Activated CD8-positive, alpha-beta T cell treated with anti-CD3 and anti-CD28 coated beads, Interleukin-2, amount 10 ng/mL, durations not matched to agents 7 days and 5 days (primary cell): ENCODE measurements at regions not wholly inside any gene's neighbourhood (a gene's known extent, or its start where the extent isn't known, plus 50 kb on each side); places are given as distances from the start of the nearest gene placed in this dataset.

Source experiments
- ATAC-seq: fragments of 150-1000 bp; cut with Tn5 transposase; one replicate; pipeline ENCODE4 v1.10.0; 2021; ENCODE audit warnings: moderate library complexity
- CTCF ChIA-PET: fragments of 350-600 bp; sonication (Branson Sonifier 250); formaldehyde crosslinking; loops from one replicate; lab custom pipeline; 2021; ENCODE audit warnings: antibody characterized with exemption; lab: Charles Lee
- POLR2A ChIA-PET: fragments of 350-600 bp; sonication (Branson Sonifier 250); formaldehyde crosslinking; loops from one replicate; lab custom pipeline; 2021; ENCODE audit warnings: antibody characterized with exemption; lab: Charles Lee
- DNase-seq: peaks from one replicate; pipeline ENCODE4 v3.0.0-alpha.2; 2020
- H3K27ac Mint-ChIP-seq: one replicate; pipeline ENCODE4 v1.8.0; 2021; ENCODE audit warnings: mild to moderate bottlenecking, mixed read lengths
- H3K27me3 Mint-ChIP-seq: one replicate; pipeline ENCODE4 v1.8.0; 2021; ENCODE audit warnings: low read depth, mixed read lengths
- H3K36me3 Mint-ChIP-seq: one replicate; pipeline ENCODE4 v1.8.0; 2021; ENCODE audit warnings: low read depth, mixed read lengths
- H3K4me1 Mint-ChIP-seq: one replicate; pipeline ENCODE4 v1.8.0; 2021; ENCODE audit warnings: low read depth, mixed read lengths
- H3K4me3 Mint-ChIP-seq: one replicate; pipeline ENCODE4 v1.8.0; 2021; ENCODE audit warnings: mild to moderate bottlenecking, mixed read lengths
- H3K9me3 Mint-ChIP-seq: one replicate; pipeline ENCODE4 v1.8.0; 2022; ENCODE audit warnings: mixed read lengths; ENCODE audit not compliant: insufficient read depth

DNA sequence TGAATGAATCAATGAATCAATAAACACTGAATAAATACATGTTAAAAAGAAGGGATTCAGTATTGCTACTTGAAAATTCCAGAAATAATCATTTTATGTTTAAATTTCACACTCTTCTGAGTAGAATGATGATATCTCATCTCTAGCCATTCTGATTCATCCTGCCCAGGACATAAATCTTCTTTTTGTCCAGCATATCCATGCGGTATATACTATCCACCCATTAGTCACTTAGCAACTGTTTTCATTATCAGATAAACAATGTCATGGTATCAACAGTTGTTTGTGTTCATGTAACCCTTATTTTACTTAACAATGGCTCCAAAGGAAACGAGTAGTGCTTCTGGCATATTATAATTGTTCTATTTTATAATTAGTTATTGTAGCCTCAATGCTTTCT lies 432.4 kb upstream of the SMC2 start:
- no peak for DNase-seq
- CTCF ChIA-PET: no interaction called here
- no peaks in the 10 kb centered on the region for H3K27me3 Mint-ChIP-seq
- peaks cover 6% of the 10 kb centered on the region for H3K9me3 Mint-ChIP-seq
- no peaks in the 10 kb centered on the region for H3K4me1 Mint-ChIP-seq
- POLR2A ChIA-PET: no interaction called here
- no peak overlapping the region for H3K4me3 Mint-ChIP-seq
- no peak overlapping the region for H3K27ac Mint-ChIP-seq
- ATAC-seq: no peak
- H3K36me3 Mint-ChIP-seq: no peaks in the 10 kb centered on the region

DNA sequence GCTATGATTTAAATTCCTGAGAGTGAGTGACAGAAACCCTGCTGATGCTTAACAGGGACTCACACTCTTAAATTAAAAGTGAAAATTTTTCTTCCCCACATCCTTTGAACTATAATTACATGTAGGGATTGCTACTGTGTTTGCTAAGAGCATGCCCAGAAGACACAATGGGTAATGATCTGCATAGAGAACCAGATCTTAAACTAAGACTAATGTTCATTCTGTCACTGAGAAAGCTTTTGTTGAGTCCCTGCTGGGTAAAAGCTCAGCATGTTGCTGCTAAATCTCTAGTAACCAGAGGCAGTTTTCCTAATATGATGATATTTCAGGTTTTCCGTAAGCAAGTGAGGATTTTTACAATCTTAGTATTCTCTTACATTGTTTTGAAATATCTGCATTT lies 424.8 kb upstream of the SMC2 start:
- ChIA-PET CTCF (no interaction called here), POLR2A (no interaction called here)
- no peaks in the 10 kb centered on the region for H3K27me3 Mint-ChIP-seq
- H3K4me1 Mint-ChIP-seq: no peaks in the 10 kb centered on the region
- ATAC-seq (no peak), DNase-seq (no peak)
- H3K36me3 Mint-ChIP-seq: no peaks in the 10 kb centered on the region
- H3K4me3 Mint-ChIP-seq: no peak overlapping the region
- H3K9me3 Mint-ChIP-seq: no peaks in the 10 kb centered on the region
- no peak overlapping the region for H3K27ac Mint-ChIP-seq

DNA sequence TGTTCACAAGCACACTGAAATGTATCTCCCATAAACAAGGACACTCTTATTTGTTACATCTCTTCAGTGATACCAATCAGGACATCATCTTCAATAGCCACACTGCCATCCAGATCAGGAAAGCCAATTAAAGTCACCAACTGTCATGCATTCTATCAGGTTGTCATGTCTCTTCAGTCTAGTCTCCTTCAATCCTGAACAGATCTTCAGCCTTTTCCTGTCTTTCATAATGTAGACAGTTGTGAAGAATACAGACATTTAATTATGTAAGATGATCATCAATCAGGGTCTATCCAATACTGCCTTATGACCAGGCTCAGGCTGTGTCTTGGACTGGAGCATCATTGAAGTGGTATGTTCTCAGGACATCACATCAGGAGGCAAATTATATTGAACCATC lies 419.8 kb upstream of the SMC2 start:
- H3K27me3 Mint-ChIP-seq: no peaks in the 10 kb centered on the region
- CTCF ChIA-PET: no interaction called here
- ATAC-seq: no peak
- no peak overlapping the region for H3K4me3 Mint-ChIP-seq
- POLR2A ChIA-PET: no interaction called here
- H3K27ac Mint-ChIP-seq: no peak overlapping the region
- DNase-seq: no peak
- no peaks in the 10 kb centered on the region for H3K9me3 Mint-ChIP-seq
- H3K4me1 Mint-ChIP-seq: no peaks in the 10 kb centered on the region
- H3K36me3 Mint-ChIP-seq: no peaks in the 10 kb centered on the region

DNA sequence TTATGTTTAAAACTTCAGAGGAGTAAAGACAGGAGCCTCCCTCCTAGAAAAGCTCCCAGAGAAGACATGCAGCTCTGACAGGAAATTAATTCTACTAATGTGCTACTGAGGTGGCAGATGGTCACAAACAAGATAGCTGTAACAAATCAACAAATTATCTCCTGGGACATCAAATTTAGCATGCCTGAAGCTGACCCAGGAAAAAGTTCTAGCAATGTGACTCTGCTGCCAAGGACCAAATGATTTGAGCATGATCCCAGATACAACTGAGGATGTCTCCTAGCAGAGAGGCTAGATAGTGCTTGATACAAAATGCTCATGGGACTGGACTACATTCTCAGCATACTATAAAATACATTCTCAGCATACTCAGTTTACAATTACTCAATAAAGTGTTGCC lies 413.5 kb upstream of the SMC2 start:
- no peaks in the 10 kb centered on the region for H3K9me3 Mint-ChIP-seq
- H3K36me3 Mint-ChIP-seq: no peaks in the 10 kb centered on the region
- DNase-seq: no peak
- no peaks in the 10 kb centered on the region for H3K27me3 Mint-ChIP-seq
- ATAC-seq: no peak
- H3K27ac Mint-ChIP-seq: no peak overlapping the region
- no peak overlapping the region for H3K4me3 Mint-ChIP-seq
- POLR2A ChIA-PET: no interaction called here
- CTCF ChIA-PET: no interaction called here
- no peaks in the 10 kb centered on the region for H3K4me1 Mint-ChIP-seq

DNA sequence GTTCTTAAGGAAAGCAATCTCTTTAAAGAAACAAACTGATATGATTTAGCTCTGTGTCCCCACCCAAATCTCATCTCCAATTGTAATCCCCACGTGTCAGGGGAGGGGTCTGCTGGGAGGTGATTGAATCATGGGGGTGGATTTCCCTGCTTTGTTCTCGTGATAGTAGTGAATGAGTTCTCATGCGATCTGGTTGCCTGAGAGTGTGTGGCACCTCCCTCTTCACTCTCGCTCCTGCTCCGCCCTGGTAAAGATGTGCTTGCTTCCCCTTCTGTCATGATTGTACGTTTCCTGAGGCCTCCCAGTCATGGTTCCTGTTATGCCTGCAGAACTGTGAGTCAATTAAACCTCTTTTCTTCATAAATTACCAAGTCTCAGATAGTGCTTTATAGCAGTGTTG lies 412.7 kb upstream of the SMC2 start:
- ChIA-PET POLR2A (no interaction called here), CTCF (no interaction called here)

DNA sequence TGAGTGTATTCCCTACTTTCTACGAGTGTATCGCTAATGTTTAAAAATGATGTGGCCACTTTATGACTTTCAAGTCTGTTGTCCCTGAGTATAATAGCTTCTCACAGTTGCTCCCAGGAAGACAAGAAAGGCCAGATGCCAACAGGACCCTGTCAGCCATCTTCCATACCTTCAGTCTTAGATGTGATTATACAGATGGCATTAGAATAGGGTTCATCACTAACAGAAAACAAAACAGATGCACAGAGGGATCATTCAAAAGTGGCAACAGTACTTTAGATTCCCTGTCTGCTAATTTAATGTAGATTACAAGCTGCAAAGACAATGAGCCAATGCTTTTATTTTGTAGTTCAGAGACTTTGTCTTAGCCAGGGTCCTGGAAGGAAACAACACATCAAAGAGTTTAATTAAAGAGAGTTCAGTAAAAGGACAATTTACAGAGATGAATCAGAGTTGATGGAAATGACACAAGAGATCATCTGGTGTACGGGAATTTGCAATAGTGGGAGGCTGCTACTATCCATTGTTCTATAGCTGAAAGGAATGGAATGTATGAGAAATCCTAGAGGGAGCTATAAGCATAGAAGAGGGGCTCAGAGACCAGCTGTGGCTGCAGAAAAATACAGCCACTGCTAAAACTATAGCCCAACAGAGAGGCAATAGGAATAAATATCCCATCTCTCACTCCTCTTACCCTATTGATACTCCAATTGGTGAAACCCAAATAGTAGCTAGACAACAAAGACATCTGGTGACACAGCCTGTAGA lies 393.7 kb upstream of the SMC2 start:
- Mint-ChIP-seq H3K9me3 (no peaks in the 10 kb centered on the region), H3K27me3 (no peaks in the 10 kb centered on the region), H3K4me3 (no peak overlapping the region), H3K4me1 (no peaks in the 10 kb centered on the region), H3K36me3 (no peaks in the 10 kb centered on the region), H3K27ac (no peak overlapping the region)
- DNase-seq (no peak), ATAC-seq (no peak)
- POLR2A ChIA-PET: no interaction called here
- CTCF ChIA-PET: no interaction called here

More for the DNA sequence above, 412.7 kb upstream of the SMC2 start:
- Mint-ChIP-seq H3K36me3 (no peaks in the 10 kb centered on the region), H3K9me3 (no peaks in the 10 kb centered on the region), H3K4me1 (no peaks in the 10 kb centered on the region), H3K4me3 (no peak overlapping the region), H3K27ac (no peak overlapping the region), H3K27me3 (no peaks in the 10 kb centered on the region)
- DNase-seq: no peak
- no peak for ATAC-seq

DNA sequence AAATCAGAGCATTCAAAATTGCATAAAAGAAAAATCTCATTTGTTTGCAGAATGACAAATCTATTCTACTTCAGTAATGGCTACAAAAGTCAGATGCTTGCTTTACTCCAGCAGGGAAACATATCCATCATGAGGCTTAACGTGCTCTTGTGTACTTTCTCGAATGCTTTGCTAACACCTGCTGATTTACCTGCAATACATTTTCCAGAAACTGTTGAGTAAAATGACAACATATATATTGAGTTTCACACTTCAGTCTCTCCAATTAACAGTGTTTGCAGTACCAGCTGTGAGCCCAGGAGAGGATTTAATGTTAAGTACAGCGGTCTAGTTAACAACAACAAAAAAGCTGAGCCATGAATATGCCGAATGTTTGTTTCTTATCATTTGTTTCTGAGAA lies 391.5 kb upstream of the SMC2 start:
- CTCF ChIA-PET: no interaction called here
- Mint-ChIP-seq H3K27ac (no peak overlapping the region), H3K36me3 (no peaks in the 10 kb centered on the region), H3K27me3 (no peaks in the 10 kb centered on the region), H3K4me3 (no peak overlapping the region), H3K9me3 (no peaks in the 10 kb centered on the region), H3K4me1 (no peaks in the 10 kb centered on the region)
- ATAC-seq: no peak
- no peak for DNase-seq
- POLR2A ChIA-PET: no interaction called here

DNA sequence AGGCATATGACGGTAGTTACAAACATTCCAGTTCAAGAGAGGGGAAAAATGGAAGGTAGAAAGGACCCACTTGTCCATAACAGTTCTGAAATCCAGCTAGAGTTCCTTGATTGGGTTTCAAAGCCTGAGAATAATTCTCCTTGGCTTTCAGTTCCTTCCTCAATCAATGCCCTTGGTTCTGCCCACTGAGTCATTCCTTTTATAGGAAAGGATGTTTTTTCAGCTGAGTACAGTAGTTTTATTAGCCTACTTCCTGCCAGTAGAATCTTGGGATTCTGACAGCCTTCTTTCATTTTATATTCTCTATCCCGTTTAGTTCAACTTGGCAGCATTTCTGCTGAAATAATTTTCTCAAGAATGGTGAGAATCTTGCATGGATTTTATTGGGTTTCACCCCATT lies 386.9 kb upstream of the SMC2 start:
- Mint-ChIP-seq H3K9me3 (no peaks in the 10 kb centered on the region), H3K4me3 (no peak overlapping the region), H3K4me1 (no peaks in the 10 kb centered on the region), H3K36me3 (no peaks in the 10 kb centered on the region), H3K27ac (no peak overlapping the region), H3K27me3 (no peaks in the 10 kb centered on the region)
- DNase-seq: no peak
- ChIA-PET POLR2A (no interaction called here), CTCF (no interaction called here)
- ATAC-seq: no peak

DNA sequence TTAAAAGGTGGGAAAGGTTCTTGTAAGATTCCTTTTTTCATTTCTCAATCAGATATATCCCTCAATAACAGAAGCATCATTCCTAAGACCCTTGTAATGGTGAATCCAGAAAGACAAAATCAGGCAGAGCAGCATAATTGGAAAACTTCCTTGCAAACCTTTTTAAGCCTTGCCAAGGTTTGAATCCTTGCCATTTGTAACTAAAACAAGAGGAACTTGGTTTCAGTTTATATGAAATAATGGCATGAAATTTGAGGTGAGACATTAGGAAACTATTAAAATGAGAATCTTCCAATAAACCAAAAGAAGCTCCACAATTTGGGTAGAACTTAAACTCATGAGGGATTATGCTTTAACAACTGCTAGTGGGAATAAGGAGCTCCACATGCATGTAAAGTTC lies 384.7 kb upstream of the SMC2 start:
- POLR2A ChIA-PET: no interaction called here
- no peaks in the 10 kb centered on the region for H3K4me1 Mint-ChIP-seq
- H3K4me3 Mint-ChIP-seq: no peak overlapping the region
- H3K27ac Mint-ChIP-seq: no peak overlapping the region
- DNase-seq (no peak), ATAC-seq (no peak)
- CTCF ChIA-PET: no interaction called here
- no peaks in the 10 kb centered on the region for H3K27me3 Mint-ChIP-seq
- H3K36me3 Mint-ChIP-seq: no peaks in the 10 kb centered on the region
- H3K9me3 Mint-ChIP-seq: no peaks in the 10 kb centered on the region

DNA sequence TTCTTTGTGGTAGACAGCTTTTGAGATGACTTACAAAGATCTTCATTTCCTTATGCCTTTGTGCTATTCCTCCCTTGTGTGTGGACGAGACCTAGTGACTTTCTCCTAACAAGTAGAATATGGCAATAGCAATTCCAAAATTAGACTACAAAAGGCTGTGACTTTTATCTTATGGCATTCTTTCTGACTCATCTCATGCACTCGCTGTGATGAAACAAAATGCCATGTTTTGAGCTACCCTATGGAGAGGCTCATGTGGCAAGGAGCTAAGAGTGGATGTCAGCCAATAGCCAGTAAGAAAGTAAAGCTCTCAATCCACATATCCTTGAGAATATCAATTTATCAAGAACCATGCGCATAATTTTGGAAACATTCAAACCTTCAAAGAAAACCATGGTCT lies 380.5 kb upstream of the SMC2 start:
- ChIA-PET CTCF (no interaction called here), POLR2A (no interaction called here)
- H3K27me3 Mint-ChIP-seq: no peaks in the 10 kb centered on the region
- DNase-seq: no peak
- no peaks in the 10 kb centered on the region for H3K9me3 Mint-ChIP-seq
- H3K4me1 Mint-ChIP-seq: no peaks in the 10 kb centered on the region
- H3K27ac Mint-ChIP-seq: no peak overlapping the region
- no peak for ATAC-seq
- no peaks in the 10 kb centered on the region for H3K36me3 Mint-ChIP-seq
- no peak overlapping the region for H3K4me3 Mint-ChIP-seq

DNA sequence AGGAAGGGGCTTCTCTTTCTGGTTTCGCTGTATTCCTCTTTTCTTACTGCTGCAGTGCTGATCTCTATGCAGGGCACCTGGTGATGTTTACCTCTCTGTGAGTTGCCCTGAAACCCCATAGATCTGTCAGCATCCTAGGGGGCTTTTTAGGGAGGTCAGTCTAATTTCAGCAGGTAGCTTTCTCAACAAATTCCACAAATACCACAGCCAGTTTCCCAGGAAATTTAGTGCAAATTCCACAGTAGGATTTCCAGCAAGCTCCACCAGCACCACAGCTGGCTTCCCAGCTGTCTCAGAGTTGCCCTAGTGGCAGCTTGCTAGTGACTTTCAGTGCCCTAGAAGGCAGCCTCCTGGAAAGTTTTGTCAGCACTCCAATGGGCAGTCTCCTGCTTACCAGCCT lies 379.1 kb upstream of the SMC2 start:
- Mint-ChIP-seq H3K9me3 (no peaks in the 10 kb centered on the region), H3K4me1 (no peaks in the 10 kb centered on the region), H3K27me3 (no peaks in the 10 kb centered on the region), H3K36me3 (no peaks in the 10 kb centered on the region), H3K27ac (no peak overlapping the region), H3K4me3 (no peak overlapping the region)
- POLR2A ChIA-PET: no interaction called here
- ATAC-seq (no peak), DNase-seq (no peak)
- CTCF ChIA-PET: no interaction called here

DNA sequence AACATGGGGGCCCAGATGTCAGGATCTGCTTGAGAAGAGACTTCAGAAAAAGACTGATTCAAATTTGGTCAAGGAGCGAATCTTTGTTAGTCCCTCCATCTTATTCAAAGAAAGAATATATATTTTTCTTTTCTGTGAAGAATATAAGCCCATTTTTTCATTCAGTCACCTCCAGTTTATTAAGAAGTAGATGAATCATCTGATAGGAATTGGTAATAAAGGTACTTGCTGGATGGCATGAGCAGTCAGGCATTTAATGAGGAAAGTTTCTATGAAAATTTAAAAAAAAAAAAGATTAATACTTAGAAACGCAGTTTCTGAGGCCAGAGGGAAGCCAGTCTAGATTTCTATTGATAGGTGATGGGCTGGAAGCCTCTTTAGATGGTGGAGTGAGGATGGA lies 373.1 kb upstream of the SMC2 start:
- ChIA-PET POLR2A (no interaction called here), CTCF (no interaction called here)
- no peak for ATAC-seq
- no peaks in the 10 kb centered on the region for H3K27me3 Mint-ChIP-seq
- no peaks in the 10 kb centered on the region for H3K36me3 Mint-ChIP-seq
- no peak overlapping the region for H3K4me3 Mint-ChIP-seq
- no peaks in the 10 kb centered on the region for H3K4me1 Mint-ChIP-seq
- H3K27ac Mint-ChIP-seq: no peak overlapping the region
- no peaks in the 10 kb centered on the region for H3K9me3 Mint-ChIP-seq
- DNase-seq: no peak

DNA sequence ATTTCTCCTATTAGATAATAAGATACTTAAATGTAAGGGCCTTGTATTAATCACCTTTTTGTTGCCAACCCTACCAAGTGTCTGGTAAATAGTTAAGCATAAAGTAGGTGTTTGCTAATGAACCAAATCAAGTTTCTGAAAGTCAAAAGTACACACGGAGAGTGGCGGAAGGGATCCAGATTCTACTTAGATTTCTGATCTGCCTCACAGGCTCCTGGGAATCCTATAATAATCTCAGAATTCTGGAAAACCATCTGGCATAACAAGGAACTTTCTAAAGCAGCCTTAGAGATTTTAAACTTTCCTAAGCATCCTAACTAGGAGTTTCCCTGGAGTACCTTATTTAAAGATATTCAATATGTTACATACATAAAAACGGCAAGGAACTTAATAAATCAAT lies 363.2 kb upstream of the SMC2 start:
- CTCF ChIA-PET: no interaction called here

More for the DNA sequence above, 363.2 kb upstream of the SMC2 start:
- Mint-ChIP-seq H3K27me3 (no peaks in the 10 kb centered on the region), H3K9me3 (no peaks in the 10 kb centered on the region), H3K27ac (no peak overlapping the region), H3K4me3 (no peak overlapping the region), H3K36me3 (no peaks in the 10 kb centered on the region), H3K4me1 (no peaks in the 10 kb centered on the region)
- DNase-seq (no peak), ATAC-seq (no peak)
- POLR2A ChIA-PET: no interaction called here
